Right lobe of liver (tissue), 4 donors: ENCODE measurements at regions not wholly inside any gene's neighbourhood (a gene's known extent, or its start where the extent isn't known, plus 50 kb on each side); places are given as distances from the start of the nearest gene placed in this dataset.

Experiments
- CTCF ChIP-seq, 4 donors: fragments of 200-600 bp in 3 of 4; fragments of 450-650 bp in 1 of 4; IDR thresholded peaks; one replicate each; pipeline versions ENCODE4 v1.5.1 to v1.8.0; 2016 to 2022; ENCODE audit warnings: antibody characterized with exemption in 4 of 4, mild to moderate bottlenecking in 2 of 4
- POLR2A ChIP-seq: fragments of 450-650 bp; IDR thresholded peaks from one replicate; pipeline ENCODE4 v1.6.1; 2017; ENCODE audit warnings: antibody characterized with exemption, mild to moderate bottlenecking
- donor health status: DM: no; HTN: no; CAD: no.
- donor health status: DM: no; HTN: no; CAD: no.
- donor health status: DM: no; HTN: yes; CAD: no.

- TF ChIP-seq POLR2A (no peak), CTCF (IDR thresholded peaks at IDR 0.05) (no peak)
These were observed 626.3 kb downstream of the TBL1XR1 start for GRCh38 chr3:176570992-176571391.
